OCI-LY3 (cell line): ENCODE measurements at regions not wholly inside any gene's neighbourhood (a gene's known extent, or its start where the extent isn't known, plus 50 kb on each side); places are given as distances from the start of the nearest gene placed in this dataset.

Source experiments
- CTCF ChIP-seq: fragments of 200-600, 300-600 bp; sonication (generic); IDR thresholded peaks from 2 replicates; pipeline ENCODE4 v1.5.1; 2014; ENCODE audit warnings: antibody characterized with exemption, low read length, low read depth
- EZH2phosphoT487 ChIP-seq: fragments of 200-600 bp; shearing (Covaris generic); IDR thresholded peaks from 2 replicates; pipeline ENCODE4 v1.6.1; 2018; ENCODE audit warnings: antibody characterized with exemption, mixed run types, low read depth

- TF ChIP-seq CTCF (no peak), EZH2phosphoT487 (no peak)
Measured at GRCh38 chr5:57680686-57681085, 198.1 kb upstream of the ACTBL2 start.
